ENCODE measurements at regions not wholly inside any gene's neighbourhood (a gene's known extent, or its start where the extent isn't known, plus 50 kb on each side); places are given as distances from the start of the nearest gene placed in this dataset.

DNA sequence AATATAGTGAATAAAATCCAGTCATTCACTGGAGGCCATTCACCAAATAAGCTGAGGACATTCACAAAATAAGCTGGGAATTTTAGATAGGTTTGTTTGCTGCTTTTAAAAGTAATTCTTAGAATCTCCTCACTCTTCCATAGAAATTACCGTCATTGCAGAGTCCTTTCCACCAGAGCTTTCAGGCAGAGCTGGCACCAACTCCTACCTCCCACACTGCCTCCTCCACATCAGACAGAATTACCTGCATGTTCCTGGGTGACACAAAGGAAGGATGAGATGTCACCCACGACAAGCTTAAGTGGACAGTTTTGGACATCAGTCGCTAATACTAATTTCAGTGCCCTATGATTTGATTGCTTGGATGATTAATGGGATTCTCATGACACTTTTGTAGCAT lies 1113.2 kb downstream of the IGSF11 start:
- TF ChIP-seq CTCF (IDR thresholded peaks at IDR 0.05) (no peak), POLR2AphosphoS5 (IDR thresholded peaks at IDR 0.05) (no peak), POLR2A (IDR thresholded peaks at IDR 0.05) (no peak)

Measured in prostate gland (tissue), 2 donors.